ENCODE measurements at regions not wholly inside any gene's neighbourhood (a gene's known extent, or its start where the extent isn't known, plus 50 kb on each side); places are given as distances from the start of the nearest gene placed in this dataset.

DNA sequence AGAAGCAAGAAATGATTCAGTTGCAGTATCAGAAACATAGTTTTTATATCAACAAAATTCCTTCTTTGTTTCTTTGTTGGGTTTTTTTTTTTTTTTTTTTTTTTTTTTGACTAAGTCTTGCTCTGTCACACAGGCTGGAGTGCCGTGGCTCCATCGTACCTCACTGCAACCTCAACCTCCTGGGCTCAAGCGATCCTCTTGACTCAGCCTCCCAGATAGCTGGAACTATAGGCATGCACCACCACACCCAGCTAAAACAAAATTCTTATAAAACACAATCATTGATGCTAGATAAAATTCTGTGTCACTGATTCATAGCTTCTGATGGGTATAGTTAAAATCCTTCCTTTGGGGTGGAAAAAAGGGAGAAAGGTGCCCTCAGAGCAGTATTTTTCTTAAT is 110.3 kb upstream of the TNFAIP3 start:
- Histone ChIP-seq H4K20me1 (ENCODE audit: low read length) (no peaks in the 10 kb centered on the region), H3K79me2 (ENCODE audit: low read length) (no peaks in the 10 kb centered on the region), H2AFZ (ENCODE audit: low read length) (no peak overlapping the region), H3K9me3 (ENCODE audit: low read length) (no peaks in the 10 kb centered on the region), H3K4me1 (ENCODE audit: insufficient read depth, low read length) (no peaks in the 10 kb centered on the region), H3K9ac (ENCODE audit: low read length) (no peak overlapping the region), H3K4me3 (ENCODE audit: low read length) (no peak overlapping the region), H3K36me3 (ENCODE audit: low read depth, low read length) (no peaks in the 10 kb centered on the region), H3K9me2 (replicated peaks; ENCODE audit: low read length) (no peaks in the 10 kb centered on the region), H3K27me3 (ENCODE audit: low read length) (no peaks in the 10 kb centered on the region), H3K4me2 (ENCODE audit: low read length) (no peak overlapping the region), H3K27ac (ENCODE audit: low read length) (no peak overlapping the region), H3F3A (ENCODE audit: low read length, unreplicated experiment) (no peaks in the 10 kb centered on the region)
- ChIA-PET CTCF (no interaction called here), POLR2A (ENCODE audit: unreplicated experiment) (no interaction called here)
- intact Hi-C loops (cut with micrococcal nuclease), result no loop called here
- no TSS peak for BruUV-seq (replicated peaks)
- no peak for ATAC-seq
- no peak for DNase-seq
- TF ChIP-seq, protein P1, sequence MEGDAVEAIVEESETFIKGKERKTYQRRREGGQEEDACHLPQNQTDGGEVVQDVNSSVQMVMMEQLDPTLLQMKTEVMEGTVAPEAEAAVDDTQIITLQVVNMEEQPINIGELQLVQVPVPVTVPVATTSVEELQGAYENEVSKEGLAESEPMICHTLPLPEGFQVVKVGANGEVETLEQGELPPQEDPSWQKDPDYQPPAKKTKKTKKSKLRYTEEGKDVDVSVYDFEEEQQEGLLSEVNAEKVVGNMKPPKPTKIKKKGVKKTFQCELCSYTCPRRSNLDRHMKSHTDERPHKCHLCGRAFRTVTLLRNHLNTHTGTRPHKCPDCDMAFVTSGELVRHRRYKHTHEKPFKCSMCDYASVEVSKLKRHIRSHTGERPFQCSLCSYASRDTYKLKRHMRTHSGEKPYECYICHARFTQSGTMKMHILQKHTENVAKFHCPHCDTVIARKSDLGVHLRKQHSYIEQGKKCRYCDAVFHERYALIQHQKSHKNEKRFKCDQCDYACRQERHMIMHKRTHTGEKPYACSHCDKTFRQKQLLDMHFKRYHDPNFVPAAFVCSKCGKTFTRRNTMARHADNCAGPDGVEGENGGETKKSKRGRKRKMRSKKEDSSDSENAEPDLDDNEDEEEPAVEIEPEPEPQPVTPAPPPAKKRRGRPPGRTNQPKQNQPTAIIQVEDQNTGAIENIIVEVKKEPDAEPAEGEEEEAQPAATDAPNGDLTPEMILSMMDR (conservative IDR thresholded peaks at IDR 0.05; ENCODE audit: low read depth, low read length), result no peak
- TF ChIP-seq EZH2 (IDR thresholded peaks at IDR 0.05; ENCODE audit: low read length, unreplicated experiment) (no peak), EZH2phosphoT487 (IDR thresholded peaks at IDR 0.05; ENCODE audit: borderline replicate concordance, low read length) (no peak)

DNA sequence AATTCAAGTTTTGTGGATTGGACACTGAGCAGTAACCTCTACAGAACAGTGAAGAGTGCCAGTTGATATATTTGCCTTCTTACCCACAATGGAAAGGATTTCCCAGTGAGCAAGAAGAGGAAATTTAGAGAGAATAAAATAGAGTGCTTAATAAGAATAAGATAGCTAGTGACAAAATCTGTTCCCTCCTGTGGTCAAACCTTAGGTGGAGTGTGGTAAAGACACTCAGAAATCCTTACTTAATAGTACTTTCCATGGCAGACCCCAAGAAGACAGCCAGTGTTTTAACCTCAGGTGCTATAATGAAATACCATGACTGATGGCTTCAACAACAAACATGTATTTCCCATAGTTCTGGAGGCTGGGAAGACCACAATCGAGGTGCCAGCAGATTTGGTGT is 108.4 kb upstream of the TNFAIP3 start:
- Histone ChIP-seq H3K4me1 (ENCODE audit: insufficient read depth, low read length) (peaks cover 4% of the 10 kb centered on the region), H2AFZ (ENCODE audit: low read length) (no peak overlapping the region), H3K9ac (ENCODE audit: low read length) (no peak overlapping the region), H4K20me1 (ENCODE audit: low read length) (no peaks in the 10 kb centered on the region), H3K79me2 (ENCODE audit: low read length) (no peaks in the 10 kb centered on the region), H3K4me2 (ENCODE audit: low read length) (no peak overlapping the region), H3K9me3 (ENCODE audit: low read length) (no peaks in the 10 kb centered on the region), H3F3A (ENCODE audit: low read length, unreplicated experiment) (no peaks in the 10 kb centered on the region), H3K4me3 (ENCODE audit: low read length) (no peak overlapping the region), H3K36me3 (ENCODE audit: low read depth, low read length) (no peaks in the 10 kb centered on the region), H3K9me2 (replicated peaks; ENCODE audit: low read length) (no peaks in the 10 kb centered on the region), H3K27me3 (ENCODE audit: low read length) (no peaks in the 10 kb centered on the region), H3K27ac (ENCODE audit: low read length) (no peak overlapping the region)
- BruUV-seq (replicated peaks), result no TSS peak
- no peak for DNase-seq
- CTCF ChIA-PET, result no interaction called here
- POLR2A ChIA-PET (ENCODE audit: unreplicated experiment), result no interaction called here
- no peak for ATAC-seq
- intact Hi-C loops (cut with micrococcal nuclease), result no loop called here
- TF ChIP-seq, protein P1 (conservative IDR thresholded peaks at IDR 0.05; ENCODE audit: low read depth, low read length), result no peak
- TF ChIP-seq EZH2phosphoT487 (IDR thresholded peaks at IDR 0.05; ENCODE audit: borderline replicate concordance, low read length), result no peak
- TF ChIP-seq EZH2 (IDR thresholded peaks at IDR 0.05; ENCODE audit: low read length, unreplicated experiment), result no peak

DNA sequence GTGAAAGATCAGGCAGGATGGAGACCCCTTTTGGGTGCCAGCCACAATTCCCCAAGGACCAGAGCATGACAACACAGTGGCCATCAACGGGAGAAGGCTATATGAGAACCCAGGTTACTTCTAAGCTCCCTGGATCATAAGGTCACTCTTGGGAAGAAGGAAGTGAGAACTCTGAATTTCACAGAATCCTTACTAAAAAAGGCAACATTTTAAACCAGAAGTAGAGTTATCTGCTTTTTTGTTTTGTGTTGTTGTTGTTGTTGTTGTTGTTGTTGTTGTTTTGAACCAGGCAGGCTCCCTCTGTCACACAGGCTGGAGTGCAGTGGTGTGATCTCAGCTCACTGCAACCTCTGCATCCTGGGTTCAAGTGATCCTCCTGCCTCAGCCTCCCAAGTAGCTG is 107.4 kb upstream of the TNFAIP3 start:
- no peak overlapping the region for H3K4me2 ChIP-seq (ENCODE audit: low read length)
- CTCF ChIA-PET, result no interaction called here
- no peaks in the 10 kb centered on the region for H3K79me2 ChIP-seq (ENCODE audit: low read length)
- no peak for DNase-seq
- H4K20me1 ChIP-seq (ENCODE audit: low read length), result no peaks in the 10 kb centered on the region
- intact Hi-C loops (cut with micrococcal nuclease), result no loop called here
- BruUV-seq (replicated peaks), result no TSS peak
- H3K36me3 ChIP-seq (ENCODE audit: low read depth, low read length), result no peaks in the 10 kb centered on the region
- TF ChIP-seq, protein P1 (conservative IDR thresholded peaks at IDR 0.05; ENCODE audit: low read depth, low read length), result no peak
- TF ChIP-seq EZH2phosphoT487 (IDR thresholded peaks at IDR 0.05; ENCODE audit: borderline replicate concordance, low read length) (no peak), EZH2 (IDR thresholded peaks at IDR 0.05; ENCODE audit: low read length, unreplicated experiment) (no peak)
- H3K9ac ChIP-seq (ENCODE audit: low read length), result no peak overlapping the region
- H3K27ac ChIP-seq (ENCODE audit: low read length), result no peak overlapping the region
- H3K4me1 ChIP-seq (ENCODE audit: insufficient read depth, low read length), result peaks cover 14% of the 10 kb centered on the region
- no peaks in the 10 kb centered on the region for H3K9me3 ChIP-seq (ENCODE audit: low read length)
- H3K4me3 ChIP-seq (ENCODE audit: low read length), result no peak overlapping the region
- no peaks in the 10 kb centered on the region for H3K27me3 ChIP-seq (ENCODE audit: low read length)
- H2AFZ ChIP-seq (ENCODE audit: low read length), result no peak overlapping the region
- POLR2A ChIA-PET (ENCODE audit: unreplicated experiment), result no interaction called here
- H3F3A ChIP-seq (ENCODE audit: low read length, unreplicated experiment), result peaks cover 8% of the 10 kb centered on the region
- ATAC-seq, result no peak
- H3K9me2 ChIP-seq (replicated peaks; ENCODE audit: low read length), result no peaks in the 10 kb centered on the region

All from PC-3 (cell line).